ENCODE measurements at regions not wholly inside any gene's neighbourhood (a gene's known extent, or its start where the extent isn't known, plus 50 kb on each side); places are given as distances from the start of the nearest gene placed in this dataset.
"Not testable (repeated sequence)": the region's sequence is repeated elsewhere in the genome, so short reads cannot be mapped to it uniquely, and the experiment has no call there.

DNA sequence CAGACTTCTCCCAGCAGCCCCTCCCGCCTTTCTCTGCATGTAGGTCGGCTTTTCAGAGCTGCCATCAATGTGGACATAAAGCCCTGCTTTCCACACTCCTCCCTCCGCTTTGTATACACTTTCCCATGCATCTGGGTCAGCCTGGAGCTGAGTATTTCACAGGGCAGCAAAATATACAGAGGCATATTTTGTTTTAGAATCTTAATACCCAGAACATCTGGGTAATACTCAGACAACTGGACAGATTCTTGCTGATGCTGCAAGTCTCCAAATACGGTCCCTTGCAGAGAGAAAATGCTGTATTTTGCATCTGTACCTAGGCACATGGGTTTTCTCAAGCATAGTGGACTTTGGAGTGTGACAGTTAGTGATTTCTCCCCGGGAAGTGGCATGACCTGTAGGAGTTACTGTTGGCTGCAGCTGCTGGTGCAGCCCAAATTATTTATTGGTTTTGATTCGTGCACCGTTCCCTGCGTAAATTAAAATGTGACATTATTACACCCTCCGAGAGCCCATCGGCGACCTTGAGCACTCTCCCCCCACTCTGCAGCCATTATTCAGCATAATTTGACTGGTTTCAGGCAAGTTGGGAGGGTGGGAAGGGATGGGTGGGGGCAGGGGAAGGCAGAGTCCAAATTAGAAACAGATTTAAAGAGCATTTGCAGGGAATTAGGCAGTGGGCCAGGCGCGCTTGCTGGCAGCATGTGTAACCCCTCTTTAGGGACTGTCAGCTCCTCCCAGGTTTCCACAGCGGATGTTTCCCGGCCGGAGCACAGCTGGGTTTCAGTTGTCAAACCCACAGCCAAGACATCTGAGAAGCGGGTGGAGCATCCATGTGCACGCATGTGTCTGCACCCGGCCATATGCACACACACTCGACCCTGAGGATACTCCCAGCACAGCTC is 100.8 kb downstream of the CPN2 start:
- peak; percentile 54 for DNase-seq

DNA sequence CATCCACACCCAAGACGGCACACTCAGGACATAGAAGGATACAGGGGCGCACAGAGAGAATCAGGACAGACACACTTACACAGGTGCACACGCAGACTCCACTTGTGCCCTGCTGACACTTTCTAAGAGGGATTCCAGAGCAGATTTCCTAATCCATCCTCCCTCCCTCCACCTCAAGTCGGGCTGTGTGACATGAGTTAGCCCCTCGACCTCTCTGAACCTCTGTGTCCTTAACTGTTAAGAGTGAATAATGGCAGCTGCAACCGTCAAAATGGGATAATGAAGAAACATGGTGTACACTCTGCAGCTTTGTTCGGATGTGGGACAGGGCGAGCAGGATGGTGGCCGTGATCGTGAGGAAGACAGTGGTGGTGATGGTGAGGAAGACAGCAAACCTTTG is 100.1 kb downstream of the CPN2 start:
- DNase-seq = no peak

DNA sequence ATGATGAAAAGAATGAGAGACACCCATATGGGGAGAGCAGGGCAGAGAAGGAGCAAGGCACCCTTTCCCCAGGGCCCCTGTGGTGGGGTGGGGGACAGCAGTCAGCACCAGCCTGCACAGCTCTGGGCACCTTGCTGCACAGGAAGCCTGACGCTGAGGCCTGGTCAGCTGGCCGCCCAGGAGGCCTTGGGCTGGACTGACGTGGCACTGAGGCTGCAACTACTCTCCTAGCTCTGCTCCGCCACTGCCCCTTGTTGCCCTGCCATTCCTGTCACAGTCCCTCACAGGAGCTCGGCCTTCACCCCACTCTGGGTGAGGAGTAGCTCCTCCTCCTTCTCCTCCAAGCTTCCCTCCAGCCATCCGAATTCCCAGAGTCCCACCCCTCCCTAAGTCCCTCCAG is 99.7 kb downstream of the CPN2 start:
- no peak for DNase-seq

DNA sequence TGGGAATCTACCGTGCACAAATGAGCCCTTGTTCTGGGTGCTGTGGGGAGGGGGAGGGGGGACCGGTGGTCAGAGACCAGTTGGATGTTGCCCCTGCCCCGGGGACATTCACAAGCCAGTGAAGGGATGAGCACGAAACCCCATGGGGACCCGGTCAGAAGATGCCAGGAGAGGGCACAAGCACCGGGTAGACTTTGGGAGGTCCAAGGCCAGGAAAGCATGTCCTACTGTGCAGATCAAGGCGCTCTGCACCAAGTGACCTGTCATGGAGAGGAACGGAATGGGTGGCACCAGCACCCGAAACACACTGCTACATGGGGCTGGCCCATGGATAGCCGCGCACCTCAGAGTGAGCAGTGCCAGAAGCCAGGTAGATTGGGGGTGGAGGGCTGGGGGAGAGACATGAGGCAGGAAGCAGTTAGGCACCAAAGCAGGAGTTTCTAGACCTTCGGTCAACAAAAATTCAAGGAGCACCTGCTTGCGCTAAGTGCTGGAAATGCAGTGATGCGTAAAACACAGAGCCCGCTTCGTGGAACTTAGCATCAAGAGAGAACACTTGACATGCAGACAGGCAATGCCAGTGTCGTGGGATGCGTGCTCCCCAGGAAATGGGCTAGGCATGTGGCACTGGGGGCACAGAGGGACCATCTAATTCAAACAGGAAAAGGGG is 99.1 kb downstream of the CPN2 start:
- no peak for DNase-seq

DNA sequence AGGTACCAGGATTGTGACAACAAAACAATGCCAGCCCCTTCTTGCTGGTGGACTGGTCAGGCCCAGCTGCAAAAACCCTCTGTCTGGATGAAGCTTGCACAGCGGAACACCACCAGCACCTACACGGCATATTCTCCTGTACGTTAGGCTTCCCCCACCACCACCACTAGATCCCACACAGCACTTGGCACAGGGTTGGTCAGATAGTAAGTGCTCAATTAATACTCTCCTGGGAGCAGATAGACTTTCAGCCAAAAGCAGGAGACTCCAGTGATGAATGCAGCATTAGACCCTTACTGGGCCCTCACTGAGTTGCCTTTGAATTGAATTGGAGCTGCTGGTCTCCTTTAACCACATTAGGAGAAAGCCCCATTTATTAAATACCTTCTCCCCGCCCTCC is 97.9 kb downstream of the CPN2 start:
- DNase-seq = no peak

DNA sequence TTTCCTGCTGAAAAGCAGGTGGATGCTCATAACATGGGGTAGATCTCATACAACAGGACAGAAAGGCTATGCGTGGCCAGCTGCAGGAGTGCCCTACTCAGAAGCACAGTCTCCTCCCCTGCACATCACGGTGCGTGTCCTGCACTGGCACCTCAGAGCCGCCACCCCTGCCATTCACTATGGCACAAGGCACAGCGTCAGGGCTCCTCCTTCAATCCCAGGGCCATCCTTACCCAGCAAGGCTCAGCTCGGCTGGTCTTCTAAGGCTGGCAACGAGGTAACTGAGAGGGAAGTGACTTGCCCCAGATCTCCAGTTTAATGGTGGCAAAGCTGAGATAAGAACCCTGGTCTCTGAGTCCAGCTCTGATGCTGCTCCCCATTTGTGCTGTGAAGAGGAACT is 97.1 kb downstream of the CPN2 start:
- no peak for DNase-seq

DNA sequence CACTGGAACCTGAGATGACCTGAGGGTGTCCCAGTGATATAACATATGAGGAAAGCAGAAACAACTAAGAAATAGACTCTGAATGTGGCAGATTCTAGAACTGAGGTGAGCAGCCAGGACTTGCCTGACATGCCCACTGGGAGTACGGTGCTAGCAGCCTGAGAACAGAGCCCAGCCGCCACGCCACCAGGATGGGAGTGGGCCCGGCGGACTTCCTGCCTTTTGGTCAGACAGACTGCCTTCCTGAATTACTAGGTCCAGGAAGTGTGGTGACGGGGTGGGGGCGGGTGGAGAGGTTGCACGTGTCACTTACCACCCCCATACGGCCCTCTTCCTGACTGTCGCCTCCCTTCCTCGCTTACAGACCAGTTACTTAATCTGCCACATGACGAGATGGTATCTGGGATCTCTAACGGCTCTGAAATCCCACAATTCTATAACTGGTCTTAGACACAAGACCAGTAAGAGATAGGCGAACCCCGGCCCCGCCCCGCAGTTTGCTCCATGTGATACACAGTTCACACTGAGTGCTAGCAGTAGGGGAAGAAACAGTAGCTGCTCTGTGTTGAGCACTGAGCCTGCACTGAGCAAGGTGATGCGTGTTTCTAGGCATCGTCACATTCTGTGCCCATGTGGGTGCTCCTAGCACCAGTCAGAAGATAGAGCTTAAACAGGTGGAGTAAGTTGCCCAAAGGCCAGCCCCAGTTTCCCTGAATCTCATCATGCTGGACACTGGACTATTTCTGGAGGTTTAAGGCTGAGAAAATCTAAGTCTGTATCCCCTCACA is 95.7 kb downstream of the CPN2 start:
- DNase-seq = no peak

DNA sequence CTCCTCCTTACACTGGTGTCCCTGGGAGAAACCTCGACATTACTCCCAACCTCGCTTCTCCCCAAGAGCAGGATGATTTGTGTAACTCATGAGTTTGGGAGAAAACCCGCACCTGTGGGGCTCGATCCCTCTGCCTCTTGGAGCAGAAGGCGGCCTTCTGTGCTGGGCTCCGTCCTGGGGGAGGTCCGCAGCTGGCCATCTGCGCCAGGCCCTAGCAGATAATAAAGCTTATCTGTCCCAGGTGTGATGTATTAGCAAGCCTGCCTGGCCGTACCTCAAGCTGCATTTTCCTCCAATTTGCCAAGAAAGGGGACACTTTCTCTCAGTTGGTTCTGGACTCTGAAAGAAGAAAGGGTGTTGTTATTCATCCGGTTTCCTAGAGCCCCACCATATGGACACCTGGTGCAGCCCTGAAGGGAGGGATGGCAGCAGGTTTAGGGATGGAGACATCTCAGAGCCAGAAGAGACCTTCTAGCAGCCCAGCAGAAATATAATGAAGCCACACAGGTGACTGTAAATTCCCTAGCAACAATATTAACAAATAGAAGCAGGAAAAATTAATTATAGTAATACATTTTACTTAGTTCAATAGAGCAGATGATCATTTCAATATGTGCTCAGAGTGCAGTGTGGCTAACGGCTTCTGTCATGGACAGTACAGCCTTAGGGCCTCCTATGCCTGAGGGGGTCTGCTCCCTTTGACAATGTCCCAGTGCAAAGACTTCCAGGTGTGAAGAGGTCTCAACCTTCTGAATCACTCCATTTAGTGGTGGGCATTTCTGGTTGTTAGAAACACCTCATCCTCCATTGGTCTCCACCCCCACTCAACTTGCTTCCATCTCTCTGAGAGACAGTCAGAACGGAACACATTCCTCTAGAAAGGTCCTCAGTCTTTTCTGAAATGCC is 94.8 kb downstream of the CPN2 start:
- DNase-seq = no peak

DNA sequence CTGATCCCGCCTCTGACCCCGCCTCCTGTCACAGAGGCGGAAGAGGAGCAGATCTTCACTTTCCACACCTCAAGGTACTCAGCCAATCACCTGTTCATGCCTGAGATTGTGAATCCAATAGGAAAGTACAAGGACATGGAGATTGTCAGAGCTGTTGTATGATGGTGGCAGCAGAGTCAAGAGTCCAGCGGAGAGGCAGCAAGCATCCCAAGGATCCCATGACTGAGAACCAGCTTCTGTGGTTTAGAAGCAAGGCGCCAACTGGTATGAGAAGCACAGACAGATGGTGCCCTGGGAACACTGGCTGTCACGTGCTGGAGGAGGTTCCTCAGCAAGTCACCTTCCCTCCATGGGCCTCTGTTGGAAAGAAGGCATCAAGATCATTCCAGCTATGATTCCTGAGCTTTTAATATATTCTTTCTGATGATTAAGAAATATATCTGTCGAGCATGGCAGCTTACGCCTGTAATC is 93.9 kb downstream of the CPN2 start:
- DNase-seq = no peak

DNA sequence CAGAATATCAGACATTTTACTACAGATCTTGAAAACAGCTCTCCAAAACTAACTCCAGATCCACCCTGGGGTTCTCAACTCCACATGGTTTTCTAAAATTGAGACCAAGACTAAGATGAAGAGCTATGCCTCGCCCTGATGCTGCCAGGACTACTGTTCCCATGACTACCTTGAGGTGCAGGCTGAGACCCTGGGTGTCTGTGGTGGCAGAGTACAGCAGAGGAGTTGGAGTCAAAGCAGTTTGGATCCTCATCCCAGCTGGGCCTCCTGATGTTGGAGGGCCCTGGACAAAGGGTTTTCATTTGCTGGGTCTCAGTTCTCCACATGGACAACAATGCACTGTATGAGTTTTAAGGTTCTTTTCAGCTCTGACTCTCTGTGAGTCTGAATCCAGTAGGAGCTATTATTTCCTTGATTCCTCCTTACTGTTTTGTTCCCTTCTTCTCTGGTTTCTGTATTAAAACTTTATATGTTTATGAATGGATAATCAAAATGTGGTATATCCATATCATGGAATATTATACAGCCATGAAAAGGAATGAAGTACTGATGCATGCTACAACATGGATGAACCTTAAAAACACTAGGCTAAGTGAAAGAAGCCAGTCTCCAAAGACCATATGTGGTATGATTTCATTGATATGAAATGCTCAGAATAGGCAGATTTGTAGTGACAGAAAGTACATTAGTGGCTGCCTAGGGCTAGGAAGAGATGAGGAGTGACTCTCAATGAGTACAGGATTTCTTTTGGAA is 93.0 kb downstream of the CPN2 start:
- DNase-seq = no peak

DNA sequence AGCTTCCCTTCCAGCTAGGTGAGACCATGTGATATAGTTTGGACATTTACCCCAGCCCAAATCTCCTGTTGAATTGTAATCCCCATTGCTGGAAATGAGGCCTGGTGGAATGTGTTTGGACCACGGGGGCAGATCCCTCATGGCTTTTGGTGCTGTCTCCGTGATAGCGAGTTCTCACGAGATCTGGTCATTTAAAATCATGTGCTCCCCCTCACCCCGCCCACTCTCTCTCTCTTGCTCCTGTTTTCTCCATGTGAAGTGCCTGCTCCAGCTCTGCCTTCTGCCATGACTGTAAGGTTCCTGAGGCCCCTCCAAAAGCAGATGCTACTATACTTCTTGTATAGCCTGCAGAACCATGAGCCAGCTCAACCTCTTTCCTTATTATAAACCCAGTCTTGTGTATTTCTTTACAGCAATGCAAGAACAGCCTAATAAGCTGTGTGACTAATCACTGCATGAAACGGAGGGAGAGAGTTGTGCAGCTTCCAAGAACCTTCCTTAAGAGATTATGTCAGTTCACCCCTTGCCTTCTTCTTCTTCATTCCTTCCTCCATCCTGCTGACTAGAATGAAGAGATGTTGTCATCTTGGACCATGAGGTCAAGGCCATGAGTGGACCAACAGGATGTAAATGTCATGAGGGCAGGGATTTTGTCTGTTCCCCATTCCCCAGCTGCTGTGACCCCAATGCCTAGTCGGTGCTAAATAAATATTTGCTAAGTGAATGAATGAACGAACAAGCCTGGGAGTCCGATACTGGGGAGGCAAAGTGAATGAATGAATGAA is 91.0 kb downstream of the CPN2 start:
- no peak for DNase-seq

DNA sequence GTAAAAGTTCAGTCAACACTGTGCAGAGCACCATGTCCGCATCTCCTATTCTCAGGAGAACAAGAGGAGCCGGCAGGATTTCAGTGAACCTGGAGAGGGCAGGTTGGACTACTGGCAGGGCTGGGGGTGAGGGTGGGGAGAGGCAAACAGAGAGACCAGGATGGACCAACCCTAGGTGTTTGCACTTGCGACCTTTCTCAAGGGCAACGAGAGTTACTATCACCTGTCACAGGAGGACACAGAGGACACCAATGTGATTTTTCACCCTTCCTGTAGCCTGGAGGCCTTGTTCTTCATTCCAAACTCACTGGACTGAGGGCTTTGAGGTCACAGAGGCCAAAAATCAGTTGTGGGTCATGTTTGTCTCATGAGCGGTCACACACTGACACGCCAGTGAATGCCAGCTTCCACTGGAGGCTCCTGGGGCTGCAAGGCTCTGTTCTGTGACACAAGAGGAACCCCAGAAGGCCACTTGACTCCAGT is 89.5 kb downstream of the CPN2 start:
- DNase-seq = no peak

DNA sequence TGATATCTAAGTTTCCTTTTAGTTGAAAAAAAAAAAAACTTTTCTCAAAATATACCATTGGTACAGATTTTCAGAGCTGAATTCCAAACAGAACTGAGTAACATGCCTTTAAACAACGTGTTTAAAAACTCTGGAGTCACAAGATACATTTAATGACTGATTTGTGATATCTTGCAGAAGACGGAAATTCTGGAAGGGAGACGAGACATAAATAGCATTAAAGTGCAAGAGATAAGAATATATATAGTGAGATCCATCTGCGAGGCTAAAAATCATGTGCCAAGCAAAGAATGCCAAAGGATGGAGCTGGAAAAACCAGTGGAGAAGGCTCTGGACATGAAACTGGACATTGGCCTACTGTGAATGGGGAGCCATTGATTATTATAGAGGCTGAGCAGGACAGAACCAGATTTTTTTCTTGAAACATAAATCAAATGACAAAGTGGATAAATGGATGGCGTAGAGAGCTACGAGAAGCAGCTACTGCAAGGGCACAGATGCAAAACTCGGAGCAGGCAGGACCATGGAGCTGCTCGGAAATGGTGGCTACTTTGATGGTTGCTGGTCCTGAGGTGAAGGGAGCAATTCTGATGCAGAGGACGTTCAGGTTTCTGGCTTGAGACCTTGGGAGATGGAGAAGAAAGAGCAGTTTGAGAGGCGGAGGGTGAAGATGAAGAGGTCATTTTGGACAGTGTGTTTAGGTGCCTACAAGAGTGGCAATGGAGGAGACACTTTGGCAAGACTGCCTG is 88.8 kb downstream of the CPN2 start:
- no peak for DNase-seq

DNA sequence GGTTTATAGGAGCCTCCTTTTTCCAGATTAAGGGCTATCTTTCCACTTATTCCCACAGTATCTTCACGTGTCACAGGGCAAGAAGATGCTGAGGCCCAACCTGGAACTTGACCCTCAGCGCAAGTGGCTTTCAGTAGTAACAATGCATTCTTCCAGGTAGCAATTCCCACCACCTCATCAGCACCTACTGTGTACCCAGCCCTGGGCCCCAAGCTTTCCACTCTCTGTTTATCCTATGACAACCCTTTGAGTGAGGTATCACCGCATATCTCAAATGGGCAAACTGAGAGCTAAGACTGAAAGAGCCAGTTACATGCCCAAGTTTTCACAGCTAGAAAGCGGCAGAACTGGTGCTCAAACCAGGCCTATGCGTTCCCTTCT is 88.2 kb downstream of the CPN2 start:
- no peak for DNase-seq

DNA sequence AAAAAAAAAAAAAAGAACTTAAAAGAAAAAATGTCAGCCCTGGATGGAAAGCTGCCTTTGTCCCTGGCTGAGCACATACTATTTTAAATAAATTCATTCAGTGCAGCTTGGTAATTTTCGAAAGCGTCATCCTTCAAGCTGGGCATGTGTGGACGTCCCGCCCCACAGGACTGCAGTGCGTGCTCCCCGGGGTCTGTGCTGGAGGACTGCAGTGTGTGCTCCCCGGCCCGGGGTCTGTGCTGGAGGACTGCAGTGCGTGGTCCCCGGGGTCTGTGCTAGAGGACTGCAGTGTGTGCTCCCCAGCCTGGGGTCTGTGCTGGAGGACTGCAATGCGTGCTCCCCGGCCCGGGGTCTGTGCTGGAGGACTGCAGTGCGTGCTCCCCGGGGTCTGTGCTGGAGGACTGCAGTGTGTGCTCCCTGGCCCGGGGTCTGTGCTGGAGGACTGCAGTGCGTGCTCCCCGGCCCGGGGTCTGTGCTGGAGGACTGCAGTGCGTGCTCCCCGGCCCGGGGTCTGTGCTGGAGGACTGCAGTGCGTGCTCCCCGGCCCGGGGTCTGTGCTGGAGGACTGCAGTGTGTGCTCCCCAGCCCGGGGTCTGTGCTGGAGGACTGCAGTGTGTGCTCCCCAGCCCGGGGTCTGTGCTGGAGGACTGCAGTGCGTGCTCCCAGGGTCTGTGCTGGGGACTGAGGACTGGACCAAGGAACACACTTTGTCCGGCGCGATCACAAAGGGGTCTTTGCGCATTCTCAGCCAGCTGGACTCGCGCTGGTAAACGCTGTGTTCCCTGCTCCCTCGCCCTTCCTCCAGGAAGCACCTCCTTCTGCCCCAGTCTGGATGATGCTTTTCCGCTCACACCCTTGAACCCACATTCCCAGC is 86.3 kb downstream of the CPN2 start:
- DNase-seq = not testable (repeated sequence)

DNA sequence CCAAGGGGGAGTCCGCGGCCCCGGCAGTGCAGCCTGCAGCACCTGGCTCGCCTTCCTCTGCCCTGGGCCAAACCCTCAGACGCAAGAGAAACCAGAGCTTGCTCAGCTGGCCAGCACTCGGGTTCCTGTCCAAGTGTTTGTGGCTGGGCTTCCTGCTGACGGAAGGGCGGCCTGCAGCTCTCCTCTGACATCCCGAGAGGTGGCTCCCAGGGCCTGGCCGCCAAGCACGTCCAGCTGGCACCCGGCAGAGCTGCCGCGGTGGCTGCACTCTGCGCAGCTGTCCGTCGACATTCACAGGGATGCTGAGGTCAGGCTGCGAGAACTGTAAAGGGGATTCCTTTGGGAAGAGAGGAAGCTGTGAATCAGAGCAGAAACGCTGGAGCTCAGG is 85.6 kb downstream of the CPN2 start:
- no peak for DNase-seq

DNA sequence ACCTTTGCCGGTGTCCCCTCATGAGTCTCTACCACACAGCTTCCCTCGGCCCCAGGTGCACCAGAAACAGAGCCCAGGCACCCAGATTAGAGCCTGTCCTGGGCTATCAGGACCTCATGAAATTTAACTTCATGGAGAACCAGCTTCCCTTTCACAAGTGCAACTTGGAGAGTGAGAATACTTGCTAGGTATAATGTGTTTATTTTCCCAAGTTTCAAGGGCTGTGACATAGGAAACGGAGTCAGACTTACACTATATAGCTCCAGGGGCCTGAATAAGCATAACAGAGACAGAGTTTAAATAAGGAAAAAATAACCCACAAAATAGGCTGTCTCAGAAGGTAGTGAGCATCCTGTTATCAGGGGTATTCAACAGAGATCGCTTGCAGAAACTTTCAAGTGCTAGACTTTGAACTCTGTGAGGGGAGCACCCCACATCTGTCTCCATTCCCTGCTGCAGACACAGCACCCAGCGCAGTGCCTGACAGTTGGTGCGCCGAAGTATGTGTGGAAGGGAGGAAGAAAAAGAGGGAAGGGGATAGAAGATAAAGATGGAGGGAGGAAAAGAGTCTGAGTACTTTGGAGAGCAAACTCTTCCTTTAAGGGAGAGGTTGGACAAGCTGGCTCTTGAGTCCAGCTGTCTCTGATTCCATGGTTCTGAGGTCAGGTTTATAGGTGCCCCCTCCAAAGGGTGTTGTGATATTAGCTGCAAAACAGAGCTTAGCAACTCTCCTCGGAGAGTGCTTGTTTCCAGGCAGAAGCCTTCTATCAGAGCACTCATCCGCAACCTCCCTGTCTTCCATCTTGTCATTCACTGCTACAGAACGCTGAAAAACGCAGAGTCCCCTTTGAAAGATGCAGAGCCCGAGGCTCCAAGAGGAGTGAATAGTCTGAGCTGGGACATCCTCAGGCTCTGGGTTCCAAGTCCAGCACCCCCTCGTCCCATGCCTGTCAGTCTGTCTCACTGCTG is 84.8 kb downstream of the CPN2 start:
- peak; percentile 30 for DNase-seq

Measured in DMS 273 treated with DMSO at 0.1 percent for 48 hours (cell line).